ENCODE measurements at regions not wholly inside any gene's neighbourhood (a gene's known extent, or its start where the extent isn't known, plus 50 kb on each side); places are given as distances from the start of the nearest gene placed in this dataset.
"Not testable (repeated sequence)": the region's sequence is repeated elsewhere in the genome, so short reads cannot be mapped to it uniquely, and the experiment has no call there.

DNA sequence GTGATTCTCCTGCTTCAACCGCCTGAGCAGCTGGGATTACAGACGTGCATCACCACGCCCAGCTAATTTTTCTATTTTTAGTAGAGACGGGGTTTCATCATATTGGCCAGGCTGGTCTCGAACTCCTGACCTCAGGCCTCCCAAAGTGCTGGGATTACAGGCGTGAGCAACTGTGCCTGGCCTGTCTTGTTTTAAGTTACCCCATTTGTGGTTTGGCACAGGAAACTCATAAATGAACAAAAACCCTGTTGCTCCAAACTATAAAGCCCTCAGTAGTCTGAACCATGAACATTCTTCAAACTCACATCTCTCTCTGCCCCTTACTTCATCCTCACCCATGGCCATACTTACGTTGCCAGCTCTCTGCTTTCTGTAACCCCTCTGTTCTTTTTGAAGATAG lies 61.7 kb downstream of the RHOU start:
- H3K27me3 ChIP-seq (ENCODE audit: control insufficient read depth, insufficient read depth, low read length); H3K4me2 ChIP-seq (ENCODE audit: low read length); H3K27ac ChIP-seq; H3K4me1 ChIP-seq; H3K4me3 ChIP-seq (ENCODE audit: low read depth, low read length); H2AFZ ChIP-seq; H3K36me3 ChIP-seq (ENCODE audit: control insufficient read depth, insufficient read depth, low read length); H3K9ac ChIP-seq; H3K79me2 ChIP-seq; H3K9me3 ChIP-seq (ENCODE audit: control insufficient read depth, low read length): not testable (repeated sequence)

DNA sequence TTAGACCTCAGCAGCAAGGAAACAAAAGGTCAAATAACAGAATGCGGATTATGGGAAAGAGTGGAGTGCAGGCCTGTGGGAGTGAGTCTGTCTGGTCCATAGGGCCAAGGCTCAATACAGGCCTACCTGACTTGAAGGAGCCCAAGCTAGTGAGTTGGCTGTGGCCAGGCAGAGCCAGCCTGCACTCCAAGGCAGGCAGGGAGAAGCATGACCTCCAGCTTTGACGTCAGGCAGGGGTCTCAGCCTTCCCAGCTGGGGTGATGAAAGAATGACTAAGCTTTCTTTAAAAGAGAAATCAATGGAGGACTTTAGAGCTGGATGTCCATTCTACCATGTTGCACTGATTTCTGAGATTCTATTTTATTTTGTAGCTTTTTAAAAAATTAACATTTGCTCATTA lies 62.8 kb downstream of the RHOU start:
- Histone ChIP-seq H3K27me3 (ENCODE audit: control insufficient read depth, insufficient read depth, low read length) (no peaks in the 10 kb centered on the region), H3K9ac (no peak overlapping the region), H3K27ac (no peak overlapping the region), H3K79me2 (no peaks in the 10 kb centered on the region), H3K9me3 (ENCODE audit: control insufficient read depth, low read length) (no peaks in the 10 kb centered on the region), H3K36me3 (ENCODE audit: control insufficient read depth, insufficient read depth, low read length) (no peaks in the 10 kb centered on the region), H3K4me3 (ENCODE audit: low read depth, low read length) (no peak overlapping the region), H3K4me2 (ENCODE audit: low read length) (no peak overlapping the region), H2AFZ (no peak overlapping the region), H3K4me1 (no peaks in the 10 kb centered on the region)
- TF ChIP-seq, protein P1, sequence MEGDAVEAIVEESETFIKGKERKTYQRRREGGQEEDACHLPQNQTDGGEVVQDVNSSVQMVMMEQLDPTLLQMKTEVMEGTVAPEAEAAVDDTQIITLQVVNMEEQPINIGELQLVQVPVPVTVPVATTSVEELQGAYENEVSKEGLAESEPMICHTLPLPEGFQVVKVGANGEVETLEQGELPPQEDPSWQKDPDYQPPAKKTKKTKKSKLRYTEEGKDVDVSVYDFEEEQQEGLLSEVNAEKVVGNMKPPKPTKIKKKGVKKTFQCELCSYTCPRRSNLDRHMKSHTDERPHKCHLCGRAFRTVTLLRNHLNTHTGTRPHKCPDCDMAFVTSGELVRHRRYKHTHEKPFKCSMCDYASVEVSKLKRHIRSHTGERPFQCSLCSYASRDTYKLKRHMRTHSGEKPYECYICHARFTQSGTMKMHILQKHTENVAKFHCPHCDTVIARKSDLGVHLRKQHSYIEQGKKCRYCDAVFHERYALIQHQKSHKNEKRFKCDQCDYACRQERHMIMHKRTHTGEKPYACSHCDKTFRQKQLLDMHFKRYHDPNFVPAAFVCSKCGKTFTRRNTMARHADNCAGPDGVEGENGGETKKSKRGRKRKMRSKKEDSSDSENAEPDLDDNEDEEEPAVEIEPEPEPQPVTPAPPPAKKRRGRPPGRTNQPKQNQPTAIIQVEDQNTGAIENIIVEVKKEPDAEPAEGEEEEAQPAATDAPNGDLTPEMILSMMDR (IDR thresholded peaks at IDR 0.05), result no peak

- Histone ChIP-seq H3K4me1 (no peaks in the 10 kb centered on the region), H3K4me2 (ENCODE audit: low read length) (no peak overlapping the region), H3K9me3 (ENCODE audit: control insufficient read depth, low read length) (no peaks in the 10 kb centered on the region), H3K9ac (no peak overlapping the region), H3K27ac (no peak overlapping the region), H2AFZ (no peak overlapping the region), H3K27me3 (ENCODE audit: control insufficient read depth, insufficient read depth, low read length) (no peaks in the 10 kb centered on the region), H3K4me3 (ENCODE audit: low read depth, low read length) (no peak overlapping the region), H3K36me3 (ENCODE audit: control insufficient read depth, insufficient read depth, low read length) (no peaks in the 10 kb centered on the region), H3K79me2 (no peaks in the 10 kb centered on the region)
- TF ChIP-seq, protein P1 (IDR thresholded peaks at IDR 0.05), result no peak
These were observed 63.3 kb downstream of the RHOU start for GRCh38 chr1:228798548-228798947.

DNA sequence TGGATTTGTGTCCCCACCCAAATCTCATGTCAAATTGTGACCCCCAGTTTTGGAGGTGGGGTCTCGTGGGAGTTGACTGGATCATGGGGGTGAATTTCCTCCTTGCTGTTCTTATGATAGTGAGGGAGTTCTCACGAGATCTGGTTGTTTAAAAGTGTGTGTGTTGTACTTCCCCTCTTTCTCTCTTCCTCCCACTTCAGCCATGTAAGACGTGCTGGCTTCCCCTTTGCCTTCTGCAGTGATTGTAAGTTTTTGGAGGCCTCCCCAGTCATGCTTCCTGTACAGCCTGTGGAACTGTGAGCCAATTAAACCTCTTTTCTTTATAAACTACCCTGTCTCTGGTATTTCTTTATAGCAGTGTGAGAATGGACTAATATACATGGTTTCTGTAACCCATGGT lies 64.6 kb downstream of the RHOU start:
- TF ChIP-seq, protein P1 (IDR thresholded peaks at IDR 0.05), result no peak
- no peaks in the 10 kb centered on the region for H3K36me3 ChIP-seq (ENCODE audit: control insufficient read depth, insufficient read depth, low read length)
- H3K27ac ChIP-seq, result no peak overlapping the region
- no peak overlapping the region for H2AFZ ChIP-seq
- H3K9me3 ChIP-seq (ENCODE audit: control insufficient read depth, low read length), result no peaks in the 10 kb centered on the region
- H3K9ac ChIP-seq, result no peak overlapping the region
- no peaks in the 10 kb centered on the region for H3K27me3 ChIP-seq (ENCODE audit: control insufficient read depth, insufficient read depth, low read length)
- no peaks in the 10 kb centered on the region for H3K79me2 ChIP-seq
- no peak overlapping the region for H3K4me2 ChIP-seq (ENCODE audit: low read length)
- H3K4me3 ChIP-seq (ENCODE audit: low read depth, low read length), result no peak overlapping the region
- no peaks in the 10 kb centered on the region for H3K4me1 ChIP-seq

DNA sequence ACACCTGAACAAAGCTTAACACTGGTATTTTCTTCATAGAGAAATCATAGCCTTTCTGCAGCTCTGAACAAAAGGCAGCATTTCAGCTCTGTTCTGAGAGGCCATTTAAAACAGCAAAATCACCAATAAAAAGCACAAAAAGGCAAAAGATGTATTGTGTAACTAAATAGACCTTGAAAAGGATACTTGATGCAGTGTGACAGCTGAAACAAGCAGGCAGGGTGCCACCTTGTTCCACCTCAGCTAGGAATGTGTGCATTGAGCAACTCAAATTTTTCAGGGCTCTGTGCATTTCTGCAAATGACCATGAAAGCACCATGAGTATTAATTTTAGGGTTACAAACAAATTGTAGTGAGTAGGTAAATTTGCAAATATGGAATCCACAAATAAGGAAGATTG lies 65.8 kb downstream of the RHOU start:
- Histone ChIP-seq H3K4me3 (ENCODE audit: low read depth, low read length) (no peak overlapping the region), H3K27ac (no peak overlapping the region), H3K4me2 (ENCODE audit: low read length) (no peak overlapping the region), H3K27me3 (ENCODE audit: control insufficient read depth, insufficient read depth, low read length) (no peaks in the 10 kb centered on the region), H3K9ac (no peak overlapping the region), H3K36me3 (ENCODE audit: control insufficient read depth, insufficient read depth, low read length) (no peaks in the 10 kb centered on the region), H2AFZ (no peak overlapping the region), H3K4me1 (no peaks in the 10 kb centered on the region), H3K79me2 (no peaks in the 10 kb centered on the region), H3K9me3 (ENCODE audit: control insufficient read depth, low read length) (no peaks in the 10 kb centered on the region)
- TF ChIP-seq, protein P1 (IDR thresholded peaks at IDR 0.05), result no peak

Measured in parathyroid adenoma (tissue), 2 donors.